Epithelial cell of esophagus (primary cell): ENCODE measurements at regions not wholly inside any gene's neighbourhood (a gene's known extent, or its start where the extent isn't known, plus 50 kb on each side); places are given as distances from the start of the nearest gene placed in this dataset.

Experiments used
- DNase-seq: peaks from one replicate; pipeline ENCODE4 v3.0.0; 2010; ENCODE audit warnings: low read depth
- H3K4me3 ChIP-seq: 2 replicates; pipeline ENCODE4 v1.5.1; 2011; ENCODE audit warnings: mild to moderate bottlenecking, low read length, control low read depth
- TF ChIP-seq, protein P1 (sequence below): IDR thresholded peaks from 2 replicates; pipeline ENCODE4 v1.5.1; 2011; ENCODE audit warnings: low read depth, mild to moderate bottlenecking, low read length, control low read depth, inconsistent platforms; ENCODE audit not compliant: insufficient read depth; ENCODE audit errors: missing control alignments

DNA sequence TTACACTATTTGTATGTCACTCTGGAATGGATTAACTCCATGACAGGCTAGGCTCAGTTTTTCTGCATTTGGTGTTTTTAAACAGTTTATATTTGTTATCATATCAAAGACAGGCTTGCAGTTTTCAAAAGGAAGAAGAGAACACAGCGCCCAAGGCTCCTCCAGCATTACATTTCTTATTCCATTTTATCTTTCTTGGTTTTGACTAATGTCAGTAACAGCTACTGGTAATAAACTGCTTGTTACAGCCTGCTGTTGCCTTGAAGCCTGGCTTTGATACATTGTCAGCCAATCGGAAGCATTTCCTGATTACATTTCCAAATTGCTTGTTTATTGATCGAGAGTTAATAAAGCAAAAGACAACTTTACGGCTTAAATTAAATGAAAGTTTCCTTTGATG, 166.0 kb upstream of the MDFIC start:
- no peak for DNase-seq
- TF ChIP-seq, protein P1, sequence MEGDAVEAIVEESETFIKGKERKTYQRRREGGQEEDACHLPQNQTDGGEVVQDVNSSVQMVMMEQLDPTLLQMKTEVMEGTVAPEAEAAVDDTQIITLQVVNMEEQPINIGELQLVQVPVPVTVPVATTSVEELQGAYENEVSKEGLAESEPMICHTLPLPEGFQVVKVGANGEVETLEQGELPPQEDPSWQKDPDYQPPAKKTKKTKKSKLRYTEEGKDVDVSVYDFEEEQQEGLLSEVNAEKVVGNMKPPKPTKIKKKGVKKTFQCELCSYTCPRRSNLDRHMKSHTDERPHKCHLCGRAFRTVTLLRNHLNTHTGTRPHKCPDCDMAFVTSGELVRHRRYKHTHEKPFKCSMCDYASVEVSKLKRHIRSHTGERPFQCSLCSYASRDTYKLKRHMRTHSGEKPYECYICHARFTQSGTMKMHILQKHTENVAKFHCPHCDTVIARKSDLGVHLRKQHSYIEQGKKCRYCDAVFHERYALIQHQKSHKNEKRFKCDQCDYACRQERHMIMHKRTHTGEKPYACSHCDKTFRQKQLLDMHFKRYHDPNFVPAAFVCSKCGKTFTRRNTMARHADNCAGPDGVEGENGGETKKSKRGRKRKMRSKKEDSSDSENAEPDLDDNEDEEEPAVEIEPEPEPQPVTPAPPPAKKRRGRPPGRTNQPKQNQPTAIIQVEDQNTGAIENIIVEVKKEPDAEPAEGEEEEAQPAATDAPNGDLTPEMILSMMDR = no peak
- no peak overlapping the region for H3K4me3 ChIP-seq

DNA sequence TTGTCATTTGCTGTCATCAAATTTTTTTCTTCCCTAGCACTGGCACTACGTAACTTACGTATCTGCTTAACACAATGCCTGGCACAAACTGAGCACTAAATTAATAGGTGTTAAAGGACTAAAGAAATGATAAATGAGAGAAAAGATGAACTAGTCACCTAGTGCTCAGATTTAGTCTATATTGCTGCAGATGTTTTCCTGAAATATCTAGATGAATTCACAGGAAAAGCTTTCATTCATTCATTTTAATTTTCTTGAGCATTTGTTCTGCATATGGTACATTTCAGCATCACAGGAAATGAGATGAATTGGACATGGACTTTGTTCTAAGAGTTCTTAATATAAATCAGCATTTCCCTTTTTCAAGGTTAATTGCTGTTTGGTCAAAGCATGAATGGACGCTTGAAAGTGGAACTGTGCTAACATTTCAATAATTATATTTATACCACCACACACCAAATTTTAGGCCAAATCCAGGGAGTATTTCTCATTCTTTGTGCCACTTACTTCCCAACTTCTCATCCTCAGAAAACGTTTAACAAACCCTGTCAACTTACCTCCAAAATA, 163.2 kb upstream of the MDFIC start:
- no peak overlapping the region for H3K4me3 ChIP-seq
- no peak for DNase-seq
- TF ChIP-seq, protein P1 = no peak

DNA sequence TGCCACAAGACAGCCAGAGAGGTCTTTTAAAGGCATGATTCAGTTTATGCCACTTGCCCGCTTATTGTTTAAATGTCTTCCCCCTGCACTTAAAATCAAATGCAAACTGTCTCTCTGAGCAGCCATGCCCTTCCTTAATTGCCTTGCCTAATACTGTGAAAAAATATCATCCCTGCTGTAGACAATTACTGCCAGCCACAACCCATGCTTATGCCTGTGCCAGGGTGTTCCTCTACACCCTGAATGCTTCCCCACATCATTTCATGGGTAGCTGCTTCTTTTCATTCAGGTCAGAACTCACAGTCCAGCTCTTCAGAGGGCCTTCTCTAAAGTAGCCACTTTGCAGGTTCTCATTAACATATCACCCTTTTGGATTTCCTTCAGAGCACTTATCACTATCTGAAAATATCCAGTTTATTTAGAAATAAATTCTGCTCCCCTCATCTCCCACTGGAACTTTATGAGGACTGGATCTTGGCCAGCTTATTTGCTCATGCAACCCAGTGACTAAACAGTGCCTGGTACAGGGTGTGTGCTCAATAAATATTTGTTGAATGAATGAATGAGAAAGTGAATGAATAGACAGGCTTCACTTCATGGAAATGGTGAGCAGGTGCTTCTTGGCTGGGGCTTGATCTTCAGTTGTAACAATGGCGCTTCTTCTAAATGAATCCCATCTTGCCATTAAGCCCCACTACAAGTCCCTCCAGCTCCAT, 162.4 kb upstream of the MDFIC start:
- DNase-seq = peak; percentile 69
- TF ChIP-seq, protein P1 = no peak
- H3K4me3 ChIP-seq = no peak overlapping the region

DNA sequence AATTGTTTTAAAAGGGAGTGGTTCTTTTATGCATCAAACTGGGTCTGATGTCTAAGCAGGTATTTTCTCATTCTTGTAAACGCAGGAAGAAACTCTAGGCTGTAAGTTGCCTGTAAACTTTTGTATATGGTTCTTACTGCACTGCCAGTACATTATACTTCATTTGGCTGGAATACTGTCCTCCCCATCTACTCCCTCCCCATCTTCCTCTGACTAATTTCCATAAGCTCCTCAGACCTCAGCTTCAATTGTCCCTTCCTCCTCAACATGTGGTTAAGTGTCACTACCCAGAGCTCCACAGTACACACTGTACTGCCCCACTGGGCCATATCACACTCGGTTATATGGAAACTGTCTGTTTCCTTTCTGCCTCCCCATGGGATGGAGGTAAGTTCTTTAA, 161.4 kb upstream of the MDFIC start:
- TF ChIP-seq, protein P1 = no peak
- no peak overlapping the region for H3K4me3 ChIP-seq
- no peak for DNase-seq

DNA sequence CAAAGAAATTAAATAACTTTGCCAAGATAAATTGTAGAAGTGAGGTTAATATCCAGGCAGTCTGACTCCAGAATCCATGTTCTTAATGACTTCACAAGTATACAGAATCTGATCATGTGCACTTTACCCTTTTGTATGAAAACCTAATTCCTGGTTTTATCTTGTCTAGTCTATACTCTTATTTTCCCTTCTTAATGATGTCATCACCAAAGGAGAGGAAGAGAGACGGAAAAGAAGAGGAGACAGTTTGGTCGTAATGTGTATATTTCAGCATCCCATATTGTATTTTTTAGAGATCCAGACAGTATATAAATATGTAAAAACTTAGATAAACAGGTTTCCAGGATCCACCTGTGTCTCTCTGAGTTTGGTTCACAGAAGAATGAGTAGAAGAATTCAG, 159.9 kb upstream of the MDFIC start:
- H3K4me3 ChIP-seq = no peak overlapping the region
- TF ChIP-seq, protein P1 = no peak
- no peak for DNase-seq

DNA sequence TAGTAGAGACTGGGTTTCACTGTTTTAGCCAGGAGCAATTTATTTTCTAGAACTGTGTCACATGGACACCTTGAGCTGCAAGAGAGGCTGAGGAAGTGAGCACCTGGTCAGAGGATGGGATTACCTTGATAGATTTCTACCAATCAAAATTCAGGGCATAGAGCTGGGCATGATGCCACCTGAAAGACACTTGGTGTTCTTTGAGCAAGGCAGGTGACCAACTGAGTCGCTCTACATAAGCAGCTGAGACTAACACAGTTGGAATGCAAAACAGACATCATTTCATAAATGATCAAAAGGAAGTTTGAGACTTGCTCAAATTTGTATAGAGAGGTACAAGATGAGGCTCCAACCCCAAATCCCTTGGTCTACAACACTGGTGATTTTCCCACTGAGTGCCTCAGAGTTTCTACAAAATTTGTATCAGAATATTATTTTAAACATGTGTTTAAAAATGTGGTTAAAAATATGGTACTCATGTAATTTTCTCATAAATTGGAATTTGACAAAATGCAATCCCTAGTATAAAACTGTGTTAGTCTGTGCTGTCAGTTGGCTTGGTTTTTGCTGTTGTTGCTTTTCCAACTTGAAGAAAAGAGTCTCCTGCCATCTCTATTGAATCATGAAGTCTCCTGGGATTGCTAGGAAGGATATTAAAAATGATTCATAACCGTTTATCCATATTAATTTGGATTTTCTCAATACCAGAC, 156.4 kb upstream of the MDFIC start:
- no peak overlapping the region for H3K4me3 ChIP-seq
- TF ChIP-seq, protein P1 = no peak
- DNase-seq = peak; percentile 40
